Smooth muscle cell (in vitro differentiated cells): ENCODE measurements at regions not wholly inside any gene's neighbourhood (a gene's known extent, or its start where the extent isn't known, plus 50 kb on each side); places are given as distances from the start of the nearest gene placed in this dataset.

Source experiments
- DNase-seq: peaks from one replicate; lab custom pipeline; 2025; ENCODE audit not compliant: unreplicated experiment; lab: John Stamatoyannopoulos, UW
- H2AFZ ChIP-seq: fragments of 200-600 bp; sonication (generic); 2 replicates; pipeline ENCODE4 v1.6.0; 2016; ENCODE audit warnings: antibody characterized with exemption, low read depth, mild to moderate bottlenecking
- H3F3A ChIP-seq: fragments of 200-600 bp; sonication (generic); 2 replicates; pipeline ENCODE4 v1.6.0; 2017; ENCODE audit warnings: antibody characterized with exemption, low read depth
- H3K27ac ChIP-seq: fragments of 200-600 bp; sonication (generic); 2 replicates; pipeline ENCODE4 v1.5.1; 2016; ENCODE audit warnings: low read depth, mild to moderate bottlenecking
- H3K27me3 ChIP-seq: fragments of 200-600 bp; sonication (generic); 2 replicates; pipeline ENCODE4 v1.6.1; 2016; ENCODE audit warnings: low read depth, mild to moderate bottlenecking
- H3K36me3 ChIP-seq: fragments of 200-600 bp; sonication (generic); 2 replicates; pipeline ENCODE4 v1.5.1; 2016; ENCODE audit warnings: low read depth
- H3K4me1 ChIP-seq: fragments of 200-600 bp; sonication (generic); 2 replicates; pipeline ENCODE4 v1.5.1; 2016; ENCODE audit warnings: low read depth
- H3K4me2 ChIP-seq: fragments of 200-600 bp; sonication (generic); 2 replicates; pipeline ENCODE4 v1.6.0; 2016; ENCODE audit warnings: mild to moderate bottlenecking
- H3K4me3 ChIP-seq: fragments of 200-600 bp; sonication (generic); 2 replicates; pipeline ENCODE4 v1.5.1; 2016; ENCODE audit warnings: mild to moderate bottlenecking
- H3K79me2 ChIP-seq: fragments of 200-600 bp; sonication (generic); 2 replicates; pipeline ENCODE4 v1.6.0; 2016; ENCODE audit warnings: low read depth, mild to moderate bottlenecking
- H3K9ac ChIP-seq: fragments of 200-600 bp; sonication (generic); 2 replicates; pipeline ENCODE4 v1.6.0; 2016; ENCODE audit warnings: low read depth
- H3K9me3 ChIP-seq: fragments of 200-600 bp; sonication (generic); replicated peaks from 2 replicates; pipeline ENCODE4 v1.5.1; 2016; ENCODE audit warnings: low read depth
- H4K20me1 ChIP-seq: fragments of 200-600 bp; sonication (generic); 2 replicates; pipeline ENCODE4 v1.6.0; 2016; ENCODE audit warnings: low read depth
- CTCF ChIP-seq: fragments of 200-600 bp; sonication (generic); IDR thresholded peaks from 2 replicates; pipeline ENCODE4 v1.5.1; 2017; ENCODE audit warnings: borderline replicate concordance, mild to moderate bottlenecking, antibody characterized with exemption; ENCODE audit not compliant: insufficient read depth, poor library complexity, severe bottlenecking
- WGBS: methylation state at CpG from one replicate; pipeline ENCODE4 v1.1.7; 2016; ENCODE audit warnings: low lambda C conversion rate; 5-methylcytosine and 5-hydroxymethylcytosine counted together

- TF ChIP-seq CTCF = no peak
- H3K4me1 ChIP-seq = peaks cover 5% of the 10 kb centered on the region
- peak overlapping the region; percentile 62 for H3K4me2 ChIP-seq
- H3F3A ChIP-seq = peaks cover 15% of the 10 kb centered on the region
- H3K9ac ChIP-seq = peak overlapping the region; percentile 63
- H3K4me3 ChIP-seq = no peak overlapping the region
- H3K9me3 ChIP-seq = no peaks in the 10 kb centered on the region
- no peaks in the 10 kb centered on the region for H3K36me3 ChIP-seq
- no peaks in the 10 kb centered on the region for H4K20me1 ChIP-seq
- DNase-seq = no peak
- H3K27me3 ChIP-seq = no peaks in the 10 kb centered on the region
- no peaks in the 10 kb centered on the region for H3K79me2 ChIP-seq
- H2AFZ ChIP-seq = no peak overlapping the region
- H3K27ac ChIP-seq = peak overlapping the region; percentile 89
- 40% methylated on average over 6 of the region's 6 CpGs for WGBS
These were observed 95.3 kb upstream of the RMDN2 start for GRCh38 chr2:37829616-37830395.

- DNase-seq = no peak
- Histone ChIP-seq H3K27ac (no peak overlapping the region), H3F3A (peaks cover 15% of the 10 kb centered on the region), H4K20me1 (no peaks in the 10 kb centered on the region), H3K36me3 (no peaks in the 10 kb centered on the region), H3K79me2 (no peaks in the 10 kb centered on the region), H3K4me2 (no peak overlapping the region), H3K4me3 (no peak overlapping the region), H2AFZ (no peak overlapping the region), H3K4me1 (peaks cover 5% of the 10 kb centered on the region), H3K9ac (no peak overlapping the region), H3K27me3 (no peaks in the 10 kb centered on the region), H3K9me3 (no peaks in the 10 kb centered on the region)
- 90% methylated on average over 2 of the region's 2 CpGs for WGBS
- no peak for TF ChIP-seq CTCF
These were observed 94.5 kb upstream of the RMDN2 start for GRCh38 chr2:37830636-37831035.

- no peaks in the 10 kb centered on the region for H3K79me2 ChIP-seq
- H3F3A ChIP-seq = peaks cover 15% of the 10 kb centered on the region
- H3K4me1 ChIP-seq = peaks cover 5% of the 10 kb centered on the region
- no peak overlapping the region for H2AFZ ChIP-seq
- H3K9ac ChIP-seq = no peak overlapping the region
- no peak overlapping the region for H3K4me3 ChIP-seq
- WGBS = 88% methylated on average over 5 of the region's 5 CpGs
- no peaks in the 10 kb centered on the region for H3K36me3 ChIP-seq
- no peaks in the 10 kb centered on the region for H3K9me3 ChIP-seq
- no peaks in the 10 kb centered on the region for H4K20me1 ChIP-seq
- H3K27ac ChIP-seq = no peak overlapping the region
- H3K4me2 ChIP-seq = no peak overlapping the region
- TF ChIP-seq CTCF = no peak
- no peak for DNase-seq
- H3K27me3 ChIP-seq = no peaks in the 10 kb centered on the region
These were observed 93.9 kb upstream of the RMDN2 start for GRCh38 chr2:37831081-37831780.
